NCI-H2081 treated with DMSO at 0.1 percent for 48 hours (cell line): ENCODE measurements at regions not wholly inside any gene's neighbourhood (a gene's known extent, or its start where the extent isn't known, plus 50 kb on each side); places are given as distances from the start of the nearest gene placed in this dataset.
"Not testable (repeated sequence)": the region's sequence is repeated elsewhere in the genome, so short reads cannot be mapped to it uniquely, and the experiment has no call there.

Source experiments
- DNase-seq: peaks from one replicate; lab custom pipeline; 2025; lab: John Stamatoyannopoulos, UW

DNA sequence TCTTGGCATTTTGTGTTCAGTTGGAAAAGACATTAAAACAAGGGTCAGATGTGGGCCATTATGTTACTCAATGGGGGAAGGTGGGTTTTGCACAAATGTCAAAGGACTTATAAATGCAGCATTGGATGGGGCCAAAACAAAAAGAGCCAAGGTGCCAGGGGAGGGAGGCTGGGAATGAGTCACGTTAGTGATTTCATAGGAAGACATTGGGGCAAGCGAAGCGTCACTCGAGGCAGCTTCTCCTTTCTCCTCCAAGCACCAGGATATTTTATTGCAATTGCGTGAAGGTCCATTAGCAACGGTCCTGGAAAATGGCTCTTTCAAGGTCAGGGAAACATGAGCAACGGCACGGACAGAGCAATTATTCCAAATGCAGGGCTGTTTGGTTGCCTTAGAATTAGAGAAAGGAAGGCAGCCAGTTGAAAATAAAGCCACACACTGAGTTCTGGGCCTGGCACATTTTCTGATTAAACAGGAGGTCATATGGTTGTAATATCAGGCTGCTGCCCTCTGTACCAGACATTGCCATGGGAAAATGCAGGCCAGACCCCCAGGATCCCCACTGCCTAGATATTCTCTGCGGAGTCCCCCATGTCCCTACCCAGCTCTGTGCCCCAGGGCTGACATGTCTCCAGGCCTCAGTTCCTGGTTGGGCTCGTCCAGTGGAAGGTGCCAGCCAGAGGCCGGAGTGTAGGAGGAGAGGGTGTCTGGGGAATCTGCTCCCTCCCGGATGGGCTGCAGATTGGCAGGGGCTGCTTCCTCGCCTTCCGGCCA lies 63.3 kb upstream of the NANOS1 start:
- DNase-seq: no peak

DNA sequence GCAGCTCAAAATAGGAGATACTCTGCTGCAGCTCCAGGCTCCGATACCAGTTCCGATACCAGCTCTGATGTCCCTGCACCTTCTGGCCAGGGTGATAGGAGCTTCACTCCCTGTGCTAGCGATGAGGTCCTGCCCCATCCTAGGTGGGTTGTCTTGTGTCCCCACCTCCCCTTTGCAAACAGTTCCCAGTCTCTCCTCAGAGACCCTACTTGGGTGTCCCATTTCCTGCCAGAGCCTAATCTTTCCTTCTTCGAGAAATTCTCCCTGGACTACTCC lies 62.7 kb upstream of the NANOS1 start:
- DNase-seq: no peak

DNA sequence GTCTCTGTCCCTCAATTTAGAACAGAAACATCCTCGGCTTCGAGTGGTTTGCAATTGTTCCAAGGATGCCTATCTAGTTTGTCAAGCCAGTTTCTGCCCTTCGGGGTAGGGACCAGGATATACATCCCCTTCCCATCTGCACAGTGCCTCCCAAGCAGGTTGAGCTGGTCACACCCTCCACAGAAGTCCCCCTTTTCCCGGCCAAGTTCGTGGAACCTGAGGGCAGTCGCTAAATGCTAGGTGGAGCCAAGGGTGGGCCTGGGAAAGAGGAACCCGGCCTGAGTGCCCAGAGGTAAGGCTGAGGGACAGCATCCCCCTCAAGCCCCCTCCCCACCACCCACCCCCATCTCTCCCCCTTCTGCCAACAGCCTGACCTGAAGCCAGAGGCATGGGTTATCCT lies 62.4 kb upstream of the NANOS1 start:
- no peak for DNase-seq

DNA sequence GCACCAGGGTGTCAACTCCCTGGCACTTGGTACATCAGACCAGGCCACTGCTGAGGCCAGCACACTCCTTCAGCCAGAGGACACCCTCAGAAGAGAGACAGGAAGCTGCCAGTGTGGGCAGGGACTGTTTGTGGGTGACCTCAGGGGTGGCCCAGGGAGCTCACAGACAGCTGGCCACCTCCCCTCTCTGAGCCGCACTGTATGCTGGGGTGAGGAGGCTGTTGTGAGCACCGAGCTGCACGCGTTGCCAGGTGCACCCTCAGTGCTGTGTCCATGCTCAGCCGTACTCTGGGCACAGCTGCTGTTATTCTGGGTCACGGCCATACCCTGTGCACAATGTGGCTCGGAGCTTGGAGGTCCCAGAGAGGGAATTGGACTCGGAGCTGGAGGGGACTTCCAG lies 61.5 kb upstream of the NANOS1 start:
- DNase-seq: no peak

DNA sequence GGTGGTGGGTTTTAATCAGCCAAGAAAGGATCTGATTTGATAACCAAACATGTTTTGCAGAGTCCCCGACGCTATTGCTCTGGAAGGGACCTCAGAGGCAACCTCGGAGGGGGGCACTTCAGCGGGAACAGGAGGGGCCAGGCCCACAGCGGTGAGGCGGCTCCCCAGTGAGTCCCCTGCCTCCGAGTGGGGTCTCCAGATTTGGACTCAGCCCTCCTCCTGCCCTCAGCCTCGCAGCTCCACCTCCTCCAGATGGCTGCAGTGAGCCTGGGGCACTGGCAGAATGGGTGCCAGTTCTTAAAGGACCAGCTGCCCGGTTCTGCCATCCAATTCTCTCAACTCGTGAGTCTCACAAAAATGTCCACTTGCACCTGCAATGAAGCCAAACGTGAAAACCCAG lies 61.0 kb upstream of the NANOS1 start:
- DNase-seq: no peak

DNA sequence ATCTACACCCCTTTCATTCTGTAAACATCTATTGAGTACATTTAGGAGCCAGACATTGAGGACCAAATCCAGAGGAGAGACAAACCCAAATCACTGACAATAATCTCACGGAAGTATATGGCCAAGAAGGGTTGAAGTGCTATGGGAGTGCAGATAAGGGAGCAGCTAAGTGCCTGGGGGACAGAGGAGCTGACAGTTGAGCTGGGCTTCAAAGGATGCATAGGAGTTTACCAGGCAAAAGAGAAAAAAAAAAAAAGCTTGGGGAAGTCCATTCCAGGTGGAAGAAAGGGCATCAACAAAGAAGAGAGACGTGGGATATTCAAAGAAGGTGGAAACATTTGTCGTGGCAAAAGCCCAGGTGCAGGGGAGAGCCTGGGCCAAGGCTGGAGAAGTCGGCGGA lies 60.5 kb upstream of the NANOS1 start:
- DNase-seq: no peak

DNA sequence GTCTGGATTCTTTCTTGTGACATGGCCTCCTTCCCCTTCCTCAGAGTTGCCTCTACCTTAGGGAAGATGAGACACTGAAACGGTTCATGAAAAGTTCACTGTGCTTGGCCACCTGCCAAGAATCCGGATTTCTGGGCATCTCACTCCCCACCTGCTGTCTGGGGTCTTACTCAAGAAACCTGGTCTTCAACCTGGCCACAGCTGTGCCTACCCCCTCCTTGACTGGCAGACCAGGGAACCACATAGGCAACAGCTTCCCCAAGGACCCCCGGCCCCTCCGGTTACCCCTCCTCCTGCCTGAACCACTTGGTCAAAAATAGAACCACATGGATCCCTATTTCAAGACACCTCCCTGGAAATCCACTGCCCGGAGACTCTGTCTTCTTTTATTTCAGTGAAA lies 58.7 kb upstream of the NANOS1 start:
- DNase-seq: no peak

DNA sequence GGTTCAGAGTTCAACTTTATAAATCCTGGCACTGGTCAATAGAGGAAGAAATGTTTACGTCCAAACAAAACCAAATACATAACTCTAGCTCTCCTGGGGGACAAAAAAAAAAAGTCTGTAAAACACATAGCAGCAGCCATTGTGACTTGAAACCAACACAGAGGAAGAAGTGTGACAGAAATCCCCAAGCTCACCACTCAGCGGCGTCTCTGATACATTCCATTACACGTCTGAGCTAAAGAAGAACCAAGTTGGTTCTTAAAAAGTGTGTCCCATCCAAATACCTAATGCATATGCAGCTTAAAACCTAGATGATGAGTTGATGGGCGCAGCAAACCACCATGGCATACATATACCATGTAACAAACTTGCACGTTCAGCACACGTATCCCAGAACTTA lies 58.3 kb upstream of the NANOS1 start:
- DNase-seq: no peak

DNA sequence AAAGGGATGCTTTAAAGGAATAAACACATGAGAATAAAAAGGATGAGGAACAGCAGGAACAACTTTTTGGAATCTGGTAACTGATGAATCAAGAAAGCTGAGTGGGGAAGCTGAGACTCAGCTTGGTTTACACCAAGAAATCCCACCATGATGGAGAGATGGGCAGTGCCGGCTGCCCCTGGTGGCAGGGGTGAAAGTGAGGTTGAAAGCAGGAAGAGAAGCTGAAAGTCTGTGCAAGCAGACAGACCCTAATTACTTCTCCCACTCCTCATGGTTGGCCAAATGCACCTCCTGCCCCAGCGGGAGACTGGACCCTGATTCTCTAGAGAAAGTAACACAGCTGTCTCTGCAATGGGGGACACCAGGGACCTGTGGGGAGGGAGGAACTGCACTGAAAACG lies 57.6 kb upstream of the NANOS1 start:
- DNase-seq: no peak

DNA sequence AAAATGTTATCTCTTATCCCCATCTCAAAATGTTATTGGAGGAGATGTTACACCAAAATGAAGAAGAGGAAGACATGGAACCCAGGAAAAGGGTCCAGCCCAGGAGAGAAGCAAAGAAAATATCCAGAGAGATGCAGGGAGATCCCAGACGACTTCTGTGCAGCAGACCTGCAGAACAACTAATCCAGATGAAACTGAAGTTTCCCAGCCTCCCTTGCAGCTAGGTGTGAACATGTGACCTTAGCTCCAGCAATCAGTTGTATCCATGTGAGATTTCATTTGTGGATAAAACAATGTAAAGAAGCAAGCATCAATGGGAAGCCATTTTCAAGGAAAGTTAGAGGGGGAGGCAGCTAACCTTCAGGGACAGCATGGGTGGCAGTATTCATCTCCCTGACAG lies 55.8 kb upstream of the NANOS1 start:
- no peak for DNase-seq

DNA sequence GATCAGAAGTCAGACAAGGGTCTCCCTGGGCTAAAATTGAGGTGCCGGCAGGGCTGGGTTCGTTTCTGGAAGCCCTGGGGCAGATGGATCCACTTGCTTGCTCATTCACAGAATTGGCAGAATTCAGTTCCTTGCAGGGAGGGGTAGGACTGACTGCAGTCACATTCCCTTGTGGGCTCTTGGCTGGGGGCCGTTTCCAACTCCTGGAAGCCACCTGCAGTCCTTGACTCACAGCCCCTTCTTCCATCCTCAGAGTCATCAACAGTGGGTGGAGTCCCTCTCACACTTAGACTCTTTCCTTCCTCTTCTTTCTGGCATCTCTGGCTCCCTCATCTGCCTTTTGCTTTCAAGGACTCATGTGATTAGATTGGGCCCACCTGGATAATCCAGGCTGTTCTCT lies 54.6 kb upstream of the NANOS1 start:
- DNase-seq: no peak

DNA sequence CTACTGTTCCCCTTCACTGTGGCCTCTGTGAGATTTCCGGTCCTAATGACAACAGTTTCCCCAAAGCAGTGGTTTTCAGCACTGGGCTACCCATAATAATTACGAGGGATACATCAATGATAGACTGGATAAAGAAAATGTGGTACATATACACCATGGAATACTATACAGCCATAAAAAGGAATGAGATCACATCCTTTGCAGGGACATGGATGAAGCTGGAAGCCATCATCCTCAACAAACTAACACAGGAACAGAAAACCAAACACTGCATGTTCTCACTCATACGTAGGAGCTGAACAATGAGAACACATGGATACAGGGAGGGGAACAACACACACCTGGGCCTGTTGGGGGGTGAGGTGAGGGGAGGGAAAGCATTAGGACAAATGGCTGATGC lies 53.3 kb upstream of the NANOS1 start:
- not testable (repeated sequence) for DNase-seq

DNA sequence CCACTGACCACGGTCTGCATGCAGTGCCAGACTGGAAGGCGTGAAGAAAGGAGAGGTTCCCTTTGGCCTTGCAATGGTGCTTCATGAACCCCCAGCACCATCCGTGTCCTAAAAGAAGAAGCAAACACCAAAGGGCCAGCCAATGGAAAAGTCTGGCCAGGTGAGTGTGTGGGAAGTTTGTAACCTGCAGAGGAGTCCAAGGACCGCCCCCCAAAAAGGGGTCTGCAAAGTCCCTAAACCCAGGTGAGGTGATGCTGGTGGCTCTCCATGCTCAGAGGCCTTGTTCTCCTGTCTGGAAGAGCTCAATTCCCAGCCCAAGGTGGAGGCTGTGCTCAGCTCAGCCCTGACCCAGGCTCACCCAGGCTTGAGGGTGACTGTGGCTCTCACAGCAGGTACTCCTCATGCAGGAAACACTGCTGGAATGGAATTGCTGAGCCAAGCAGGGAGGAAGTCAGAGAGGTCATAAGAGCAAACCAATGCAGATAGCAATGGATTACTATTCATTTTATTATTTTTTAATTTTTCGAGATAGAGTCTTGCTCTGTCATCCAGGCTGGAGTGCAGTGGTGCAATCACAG lies 52.4 kb upstream of the NANOS1 start:
- no peak for DNase-seq

DNA sequence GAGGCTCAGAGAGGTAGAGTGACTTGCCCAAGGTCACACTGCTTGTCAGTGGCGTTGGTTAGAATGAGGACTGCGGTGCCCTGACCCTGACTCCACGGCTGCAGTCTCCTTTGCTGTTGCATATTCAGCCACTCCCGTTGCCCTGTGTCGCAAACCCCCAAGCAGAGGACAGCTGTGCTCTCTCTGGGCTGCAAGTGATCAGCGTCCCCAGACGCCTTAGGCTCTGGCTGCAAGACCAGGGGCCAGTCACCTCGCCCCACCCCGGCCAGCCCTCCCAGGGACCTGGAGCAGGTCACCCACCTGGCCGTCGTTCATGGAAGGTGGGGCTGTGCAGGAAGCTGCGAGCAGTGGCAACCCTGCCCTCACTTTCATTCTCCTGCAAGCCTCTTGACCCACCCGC lies 51.7 kb upstream of the NANOS1 start:
- no peak for DNase-seq

DNA sequence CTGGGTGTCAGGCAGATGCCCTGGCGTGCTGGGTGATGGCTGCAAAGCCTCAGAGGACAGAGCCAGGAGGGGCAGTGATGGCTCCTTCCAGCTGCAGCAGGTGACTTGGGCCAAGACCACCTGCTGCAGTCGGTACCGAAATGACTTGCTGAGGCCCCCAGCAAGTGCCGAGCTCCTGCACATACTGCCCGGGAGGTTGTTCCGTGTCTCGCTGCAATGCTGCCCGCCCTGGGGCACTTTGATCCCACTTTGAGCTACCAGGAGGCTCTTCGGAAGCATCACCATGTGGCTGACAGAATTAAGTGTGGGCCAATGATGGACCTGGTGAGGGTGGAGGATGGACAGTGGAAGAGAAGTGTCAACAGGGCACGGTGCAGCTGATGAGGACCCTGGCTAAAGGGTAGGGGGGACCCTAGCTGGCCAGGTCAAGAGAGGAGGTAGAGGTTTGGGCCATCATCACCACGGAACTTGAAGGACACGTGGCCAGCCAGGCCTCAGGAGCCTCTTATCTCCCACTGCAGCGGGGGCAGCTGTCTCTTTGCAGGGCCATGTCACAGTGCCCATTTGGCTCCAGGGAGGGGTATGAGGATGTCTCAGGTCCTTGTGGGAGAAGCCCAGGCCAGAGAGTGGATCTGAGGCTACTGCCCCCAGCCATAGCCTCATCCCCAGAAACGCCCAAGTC lies 51.1 kb upstream of the NANOS1 start:
- no peak for DNase-seq

DNA sequence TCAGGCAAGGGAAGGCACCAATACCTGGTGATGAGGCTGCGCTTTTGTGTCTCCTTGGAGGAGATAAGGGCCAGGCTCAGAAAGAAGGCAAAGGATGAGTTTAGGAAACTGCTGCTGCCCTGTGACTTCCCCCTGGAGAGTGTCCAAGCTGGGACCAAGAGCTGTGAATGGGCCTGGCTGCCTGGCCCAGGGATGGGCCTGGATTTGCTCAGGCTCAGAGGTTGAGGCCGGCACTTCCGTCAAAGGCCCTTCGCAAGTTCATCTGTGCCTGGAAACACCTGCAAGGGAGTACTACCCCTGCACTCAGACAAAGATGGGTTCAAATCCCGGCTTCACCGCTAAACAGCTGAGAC lies 50.5 kb upstream of the NANOS1 start:
- DNase-seq: no peak

DNA sequence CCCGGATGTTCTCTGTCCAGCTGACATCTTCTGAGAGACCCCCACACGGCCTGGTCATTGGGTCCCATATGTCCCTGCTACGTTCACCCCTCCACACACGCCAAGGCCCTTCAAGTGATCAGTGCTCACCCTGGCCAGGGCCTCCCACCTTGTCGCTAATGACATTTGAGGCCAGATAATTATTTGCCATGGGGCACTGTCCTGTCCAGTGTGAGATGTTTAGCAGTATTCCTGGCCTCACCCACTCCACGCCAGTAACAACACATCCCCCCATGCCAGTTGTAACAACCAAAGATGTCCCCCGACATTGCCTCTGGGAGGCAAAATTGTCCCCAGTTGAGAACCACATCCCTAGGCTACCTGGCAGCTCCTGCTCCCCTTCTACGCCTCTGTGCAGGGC lies 49.9 kb upstream of the NANOS1 start:
- DNase-seq: no peak
